ENCODE measurements at regions not wholly inside any gene's neighbourhood (a gene's known extent, or its start where the extent isn't known, plus 50 kb on each side); places are given as distances from the start of the nearest gene placed in this dataset.

DNA sequence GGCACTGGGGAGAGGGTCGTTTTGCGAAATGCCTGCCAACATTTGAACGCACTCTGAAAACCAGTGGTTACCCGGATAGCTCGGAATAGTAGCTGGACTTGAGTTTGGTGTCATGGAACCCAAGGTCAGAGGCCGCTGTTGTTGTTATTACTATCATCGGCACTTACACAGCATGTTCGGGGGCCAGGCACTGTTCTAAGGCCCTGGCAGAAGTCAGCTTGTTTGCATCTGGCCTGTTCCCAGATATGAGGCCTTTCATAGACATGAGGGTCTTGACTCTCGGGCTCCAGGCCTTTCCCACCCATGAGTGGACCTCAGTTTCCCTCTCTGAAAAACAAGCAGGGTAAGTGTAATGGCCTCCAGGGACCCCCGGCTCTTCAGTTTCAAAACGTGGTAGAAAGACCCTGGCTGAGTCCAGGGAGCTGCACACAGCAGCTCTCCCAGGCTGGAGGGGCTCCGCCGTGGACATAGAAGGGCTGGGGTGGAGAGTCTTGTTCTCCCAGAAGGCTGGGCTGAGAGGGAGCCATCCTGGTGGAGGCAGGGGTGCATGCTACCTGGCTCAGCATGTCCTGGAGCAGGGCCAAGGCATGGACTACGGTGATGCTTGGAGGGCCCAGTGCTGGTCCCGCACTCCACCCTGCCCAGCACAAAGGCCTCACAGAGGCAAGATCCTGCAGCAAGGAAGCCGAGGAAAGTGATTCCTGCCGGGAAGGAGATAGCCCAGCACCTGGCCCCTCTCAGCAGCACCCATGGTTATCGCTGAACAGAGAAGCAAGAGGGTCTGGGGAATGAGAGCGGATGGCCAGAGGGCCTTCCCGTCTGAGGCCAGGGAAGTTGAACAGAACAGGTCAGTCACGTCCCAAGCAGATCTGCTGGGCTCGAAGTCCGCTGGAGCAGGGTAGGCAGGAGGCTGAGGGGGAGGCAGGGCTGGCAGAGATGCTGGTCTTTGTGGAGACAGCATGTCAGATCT is 63.5 kb upstream of the C14orf180 start:
- TF ChIP-seq, protein P1, sequence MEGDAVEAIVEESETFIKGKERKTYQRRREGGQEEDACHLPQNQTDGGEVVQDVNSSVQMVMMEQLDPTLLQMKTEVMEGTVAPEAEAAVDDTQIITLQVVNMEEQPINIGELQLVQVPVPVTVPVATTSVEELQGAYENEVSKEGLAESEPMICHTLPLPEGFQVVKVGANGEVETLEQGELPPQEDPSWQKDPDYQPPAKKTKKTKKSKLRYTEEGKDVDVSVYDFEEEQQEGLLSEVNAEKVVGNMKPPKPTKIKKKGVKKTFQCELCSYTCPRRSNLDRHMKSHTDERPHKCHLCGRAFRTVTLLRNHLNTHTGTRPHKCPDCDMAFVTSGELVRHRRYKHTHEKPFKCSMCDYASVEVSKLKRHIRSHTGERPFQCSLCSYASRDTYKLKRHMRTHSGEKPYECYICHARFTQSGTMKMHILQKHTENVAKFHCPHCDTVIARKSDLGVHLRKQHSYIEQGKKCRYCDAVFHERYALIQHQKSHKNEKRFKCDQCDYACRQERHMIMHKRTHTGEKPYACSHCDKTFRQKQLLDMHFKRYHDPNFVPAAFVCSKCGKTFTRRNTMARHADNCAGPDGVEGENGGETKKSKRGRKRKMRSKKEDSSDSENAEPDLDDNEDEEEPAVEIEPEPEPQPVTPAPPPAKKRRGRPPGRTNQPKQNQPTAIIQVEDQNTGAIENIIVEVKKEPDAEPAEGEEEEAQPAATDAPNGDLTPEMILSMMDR (IDR thresholded peaks at IDR 0.05) = no peak

DNA sequence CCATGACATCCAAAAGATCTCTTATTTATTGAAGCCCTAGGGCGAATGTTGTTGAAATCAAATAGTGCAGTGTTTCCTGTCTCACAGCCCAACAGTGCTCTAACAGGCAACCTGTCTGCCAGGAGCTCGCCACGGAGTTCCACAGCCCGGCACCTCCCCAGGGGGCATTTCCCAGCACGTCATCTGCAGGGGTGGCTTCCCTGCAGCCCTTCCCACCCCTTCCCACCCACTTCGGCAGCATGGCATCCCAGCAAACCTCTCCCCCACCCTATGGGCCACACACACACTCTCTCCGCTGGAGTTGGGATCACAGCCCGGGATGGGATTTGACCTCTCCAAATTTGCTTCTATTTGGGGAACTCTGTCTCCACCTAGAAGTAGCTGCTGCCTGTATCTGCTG is 62.7 kb upstream of the C14orf180 start:
- TF ChIP-seq, protein P1 (IDR thresholded peaks at IDR 0.05) = no peak

DNA sequence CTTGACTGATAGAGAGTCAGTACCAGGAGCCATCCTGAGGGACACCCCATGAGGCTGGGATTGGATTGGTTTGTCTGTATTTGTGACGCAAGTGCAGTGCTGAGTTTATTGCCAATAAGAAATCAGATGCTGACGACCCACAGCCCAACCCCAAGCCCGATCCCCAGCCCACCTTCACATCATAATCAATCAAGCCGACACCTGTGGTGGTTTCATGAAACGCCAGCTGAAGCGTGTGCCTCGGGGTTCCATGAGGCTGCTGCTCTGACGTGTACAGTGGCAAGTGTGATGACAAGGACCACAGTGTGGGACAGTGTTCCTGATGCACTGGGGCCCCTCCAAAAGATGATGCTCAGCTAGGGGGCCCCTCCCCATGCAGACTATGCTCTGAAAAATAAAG is 62.1 kb upstream of the C14orf180 start:
- TF ChIP-seq, protein P1 (IDR thresholded peaks at IDR 0.05) = no peak

DNA sequence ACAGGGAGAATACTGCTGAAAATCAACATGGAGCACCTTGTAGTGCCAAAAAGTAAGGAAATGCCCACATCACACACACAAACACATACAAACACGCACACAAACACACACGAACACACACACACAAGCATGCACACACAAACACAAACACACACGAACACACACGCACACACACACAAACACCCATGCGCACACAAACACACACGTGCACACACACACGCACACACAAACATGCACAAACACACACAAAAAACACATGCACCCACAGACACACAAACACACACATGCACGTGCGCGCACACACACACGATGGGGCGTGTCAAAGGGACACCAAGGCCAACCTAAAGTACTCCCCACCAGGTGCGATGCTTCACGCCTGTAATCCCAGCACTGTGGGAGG is 61.7 kb upstream of the C14orf180 start:
- TF ChIP-seq, protein P1 (IDR thresholded peaks at IDR 0.05) = no peak

DNA sequence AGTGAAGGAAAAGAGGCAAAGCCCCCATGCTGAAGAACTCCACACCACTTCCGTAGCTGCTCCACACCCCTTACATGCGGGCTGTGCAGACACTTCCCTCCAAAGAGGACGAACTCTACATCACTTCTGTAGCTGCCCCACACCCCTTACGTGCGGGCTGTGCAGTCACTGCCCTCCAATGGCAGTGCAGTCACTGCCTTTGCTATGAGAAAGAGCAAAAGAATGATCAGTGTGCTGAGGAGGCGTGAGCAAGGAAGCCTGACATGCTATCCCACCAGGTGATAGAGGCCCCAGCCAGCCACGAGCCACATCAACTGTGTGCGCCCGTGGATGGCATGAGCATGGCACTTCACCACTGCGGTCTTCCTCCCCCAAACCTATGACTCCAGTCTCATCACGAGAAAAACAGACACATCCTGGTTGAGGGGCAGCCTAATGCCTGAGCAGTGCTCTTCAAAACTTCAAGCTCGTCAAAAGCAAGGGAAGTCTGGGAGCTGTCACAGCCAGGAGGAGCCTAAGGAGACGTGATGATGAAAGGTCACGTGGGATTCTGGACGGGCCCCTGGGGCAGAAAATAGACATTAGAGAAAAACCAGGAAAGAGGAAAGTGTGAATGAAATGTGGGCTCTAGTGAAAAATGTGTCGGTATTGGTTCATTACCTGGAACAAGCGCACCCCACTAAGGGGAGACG is 60.8 kb upstream of the C14orf180 start:
- TF ChIP-seq, protein P1 (IDR thresholded peaks at IDR 0.05) = no peak

DNA sequence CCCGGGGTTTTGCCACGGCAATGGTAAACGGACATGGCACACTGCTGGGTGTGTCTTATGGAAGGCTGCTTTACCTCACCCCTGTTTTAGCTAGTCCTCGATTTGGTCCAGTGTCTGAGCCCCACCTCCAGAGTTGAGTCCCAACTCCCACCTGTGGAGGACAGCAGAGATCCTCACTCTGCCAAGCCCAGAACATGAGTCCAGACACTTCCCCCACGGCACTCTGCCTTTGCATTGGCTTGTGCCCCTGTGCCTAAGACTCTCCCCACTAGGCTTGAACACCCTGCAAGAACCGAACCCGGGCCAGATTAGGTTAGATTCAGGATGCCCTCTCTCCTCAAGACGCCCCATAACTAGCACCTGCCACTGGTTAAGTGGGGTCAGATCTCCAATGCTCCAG is 59.8 kb upstream of the C14orf180 start:
- TF ChIP-seq, protein P1 (IDR thresholded peaks at IDR 0.05) = no peak

DNA sequence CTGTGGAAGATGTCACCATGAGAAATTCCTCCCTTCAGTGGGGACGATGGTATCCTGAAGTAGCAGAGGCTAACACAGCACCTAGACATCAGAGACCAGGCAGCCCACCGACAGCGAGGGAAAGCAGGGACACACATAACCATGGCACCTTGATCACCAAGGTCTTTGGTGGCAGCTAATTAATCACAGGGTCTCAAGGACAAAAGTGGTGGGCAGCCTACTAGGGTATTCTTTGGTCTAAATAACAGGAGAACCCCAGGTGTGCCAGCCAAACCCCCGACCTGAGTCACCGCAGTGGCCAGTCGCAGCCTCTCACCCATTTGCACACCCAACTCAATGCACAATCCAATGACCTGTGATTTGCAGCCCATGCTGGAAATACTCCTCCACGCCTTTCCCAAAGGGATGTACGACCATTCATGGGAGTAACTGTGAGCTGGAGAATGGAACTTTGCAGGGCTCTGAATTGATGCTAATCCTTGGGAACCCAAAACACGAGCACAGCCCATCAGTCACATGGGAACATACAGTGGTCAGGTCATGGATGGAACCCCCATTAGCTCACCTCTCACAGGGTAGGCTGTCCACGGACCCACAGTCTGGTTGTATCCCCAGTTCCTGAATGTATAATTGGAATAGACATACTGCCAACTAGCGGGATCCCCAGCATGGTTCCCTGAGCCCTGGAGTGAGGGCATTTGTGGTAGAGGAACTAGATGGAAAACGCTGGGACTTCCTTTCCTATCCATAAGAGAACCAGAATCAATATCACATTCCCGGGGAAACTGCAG is 58.7 kb upstream of the C14orf180 start:
- TF ChIP-seq, protein P1 (IDR thresholded peaks at IDR 0.05) = no peak

All from LNCAP (cell line).